SK-N-SH (cell line): ENCODE measurements at regions not wholly inside any gene's neighbourhood (a gene's known extent, or its start where the extent isn't known, plus 50 kb on each side); places are given as distances from the start of the nearest gene placed in this dataset.

Source experiments
- CTCF ChIP-seq: fragments of 200-600 bp; sonication (generic); IDR thresholded peaks from 2 replicates; pipeline ENCODE4 v1.6.1; 2017; ENCODE audit warnings: antibody characterized with exemption, mild to moderate bottlenecking, moderate library complexity
- ELF1 ChIP-seq: IDR thresholded peaks from 2 replicates; pipeline ENCODE4 v1.4.0; 2012
- EZH2phosphoT487 ChIP-seq: fragments of 200-600 bp; sonication (generic); IDR thresholded peaks from 2 replicates; pipeline ENCODE4 v1.6.1; 2017; ENCODE audit warnings: low read depth, mixed run types, mild to moderate bottlenecking, antibody characterized with exemption, moderate library complexity, borderline replicate concordance
- JUND ChIP-seq: IDR thresholded peaks from 2 replicates; pipeline ENCODE4 v1.4.0; 2012
- POLR2AphosphoS5 ChIP-seq: IDR thresholded peaks from 2 replicates; pipeline ENCODE4 v1.6.1; 2012; ENCODE audit warnings: low read depth, low read length
- RAD21 ChIP-seq: IDR thresholded peaks from 2 replicates; pipeline ENCODE4 v1.6.1; 2012; ENCODE audit warnings: mild to moderate bottlenecking, low read length
- REST ChIP-seq: IDR thresholded peaks from 2 replicates; pipeline ENCODE4 v1.6.1; 2012; ENCODE audit warnings: mild to moderate bottlenecking, low read depth, low read length, moderate library complexity
- RFX5 ChIP-seq: IDR thresholded peaks from 2 replicates; pipeline ENCODE4 v1.6.1; 2012; ENCODE audit warnings: mild to moderate bottlenecking, improper control_type of control experiment, low read length
- RXRA ChIP-seq: IDR thresholded peaks from 2 replicates; pipeline ENCODE4 v1.4.0; 2012; ENCODE audit warnings: low read depth, mild to moderate bottlenecking, borderline replicate concordance
- TF ChIP-seq, protein P1 (sequence below): fragments of 150-350 bp; IDR thresholded peaks from 2 replicates; pipeline ENCODE4 v1.6.1; 2017; ENCODE audit warnings: antibody characterized with exemption, low read length, low read depth, borderline replicate concordance
- TF ChIP-seq, protein P2 (sequence below): IDR thresholded peaks from 2 replicates; pipeline ENCODE4 v1.4.0; 2012; ENCODE audit warnings: low read depth, borderline replicate concordance

- TF ChIP-seq CTCF = no peak
- no peak for TF ChIP-seq POLR2AphosphoS5
- TF ChIP-seq RFX5 = no peak
- no peak for TF ChIP-seq REST
- no peak for TF ChIP-seq ELF1
- TF ChIP-seq JUND = no peak
- no peak for TF ChIP-seq EZH2phosphoT487
- no peak for TF ChIP-seq RXRA
- TF ChIP-seq, protein P1, sequence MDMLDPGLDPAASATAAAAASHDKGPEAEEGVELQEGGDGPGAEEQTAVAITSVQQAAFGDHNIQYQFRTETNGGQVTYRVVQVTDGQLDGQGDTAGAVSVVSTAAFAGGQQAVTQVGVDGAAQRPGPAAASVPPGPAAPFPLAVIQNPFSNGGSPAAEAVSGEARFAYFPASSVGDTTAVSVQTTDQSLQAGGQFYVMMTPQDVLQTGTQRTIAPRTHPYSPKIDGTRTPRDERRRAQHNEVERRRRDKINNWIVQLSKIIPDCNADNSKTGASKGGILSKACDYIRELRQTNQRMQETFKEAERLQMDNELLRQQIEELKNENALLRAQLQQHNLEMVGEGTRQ = no peak
- TF ChIP-seq RAD21 = no peak
- TF ChIP-seq, protein P2, sequence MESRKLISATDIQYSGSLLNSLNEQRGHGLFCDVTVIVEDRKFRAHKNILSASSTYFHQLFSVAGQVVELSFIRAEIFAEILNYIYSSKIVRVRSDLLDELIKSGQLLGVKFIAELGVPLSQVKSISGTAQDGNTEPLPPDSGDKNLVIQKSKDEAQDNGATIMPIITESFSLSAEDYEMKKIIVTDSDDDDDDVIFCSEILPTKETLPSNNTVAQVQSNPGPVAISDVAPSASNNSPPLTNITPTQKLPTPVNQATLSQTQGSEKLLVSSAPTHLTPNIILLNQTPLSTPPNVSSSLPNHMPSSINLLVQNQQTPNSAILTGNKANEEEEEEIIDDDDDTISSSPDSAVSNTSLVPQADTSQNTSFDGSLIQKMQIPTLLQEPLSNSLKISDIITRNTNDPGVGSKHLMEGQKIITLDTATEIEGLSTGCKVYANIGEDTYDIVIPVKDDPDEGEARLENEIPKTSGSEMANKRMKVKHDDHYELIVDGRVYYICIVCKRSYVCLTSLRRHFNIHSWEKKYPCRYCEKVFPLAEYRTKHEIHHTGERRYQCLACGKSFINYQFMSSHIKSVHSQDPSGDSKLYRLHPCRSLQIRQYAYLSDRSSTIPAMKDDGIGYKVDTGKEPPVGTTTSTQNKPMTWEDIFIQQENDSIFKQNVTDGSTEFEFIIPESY = no peak
Observed at GRCh38 chr16:26189536-26189935, 497.8 kb downstream of the HS3ST4 start.
